ENCODE measurements at regions not wholly inside any gene's neighbourhood (a gene's known extent, or its start where the extent isn't known, plus 50 kb on each side); places are given as distances from the start of the nearest gene placed in this dataset.
A peak's percentile ranks its signal among the peaks of the same experiment; 100 is the strongest.
"Not testable (repeated sequence)": the region's sequence is repeated elsewhere in the genome, so short reads cannot be mapped to it uniquely, and the experiment has no call there.

DNA sequence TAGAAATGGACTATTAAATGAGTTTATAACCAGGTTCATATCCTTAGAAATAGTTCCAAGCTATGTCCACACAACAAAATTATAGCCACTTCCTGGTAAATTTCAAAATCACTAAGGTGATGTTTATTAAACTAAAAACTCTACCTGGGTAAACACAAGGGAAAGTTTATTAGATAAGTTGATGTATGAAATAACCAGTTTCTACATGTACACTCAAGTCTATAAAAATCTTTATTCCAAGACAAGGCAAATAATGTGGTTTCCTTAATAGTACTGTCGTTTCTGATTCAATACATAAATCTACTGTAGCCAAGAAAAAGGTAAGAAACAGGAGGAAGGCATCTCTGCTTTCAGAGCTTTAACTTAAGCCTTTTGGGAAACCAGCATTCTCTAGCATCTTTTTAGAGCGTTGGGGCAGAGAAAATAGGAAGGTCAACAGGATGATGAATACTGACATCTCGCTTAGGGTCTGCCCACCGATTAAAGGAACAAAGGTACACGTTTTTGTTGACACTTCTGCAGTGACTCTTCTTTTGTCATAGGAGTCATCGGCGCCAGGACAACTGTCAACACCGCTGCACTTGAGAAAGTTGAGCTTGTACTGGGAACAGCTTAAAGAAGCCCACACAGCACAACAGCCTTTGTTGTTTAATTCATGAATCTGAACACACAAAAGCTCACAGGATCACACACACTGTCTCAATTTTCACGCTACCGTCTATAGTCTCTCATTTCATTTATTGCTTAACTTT, 513.6 kb downstream of the SLCO4C1 start:
- Histone ChIP-seq H3K4me2 (ENCODE audit: low read depth, low read length) (no peak overlapping the region), H3K27me3 (ENCODE audit: control insufficient read depth in 1 of 2, insufficient read depth in 2 of 2, low read length in 2 of 2) (no peaks in the 10 kb centered on the region), H3K9me3 (ENCODE audit: low read length) (no peaks in the 10 kb centered on the region), H4K20me1 (ENCODE audit: insufficient read depth, low read length) (no peaks in the 10 kb centered on the region), H3K79me2 (ENCODE audit: insufficient read depth, low read length) (no peaks in the 10 kb centered on the region), H3K4me1 (ENCODE audit: insufficient read depth, low read length) (no peaks in the 10 kb centered on the region), H3K9ac (ENCODE audit: insufficient read depth, low read depth, low read length) (no peak overlapping the region), H3K4me3 (replicated peaks in 1 of 3; ENCODE audit: insufficient read depth in 1 of 3, low read depth in 2 of 3, low read length in 3 of 3) (no peak overlapping the region), H3K27ac (ENCODE audit: extremely low read length, insufficient read depth, low read length) (no peak overlapping the region), H2AFZ (ENCODE audit: low read length) (no peak overlapping the region), H3K36me3 (replicated peaks in 1 of 2; ENCODE audit: control insufficient read depth in 1 of 2, insufficient read depth in 2 of 2, low read length in 2 of 2) (no peaks in the 10 kb centered on the region)
- WGBS (ENCODE audit: low lambda C conversion rate): 2% methylated on average over 9 of the region's 10 CpGs
- DNase-seq (ENCODE audit: low spot score) (no peak), ATAC-seq (no peak), FAIRE-seq (no peak)
- no peak for TF ChIP-seq KAT2B (IDR thresholded peaks at IDR 0.05; ENCODE audit: borderline replicate concordance, low read depth, low read length)
- TF ChIP-seq ZNF224 (CRISPR knock-in tag; IDR thresholded peaks at IDR 0.05): no peak
- no peak for TF ChIP-seq SOX13 (IDR thresholded peaks at IDR 0.05)
- 0 out of 4 replicates have a peak, but pooled peaks of 1 of the 2 experiments have one; percentile 23 for TF ChIP-seq SOX13 (CRISPR knock-in tag; conservative IDR thresholded peaks at IDR 0.05 in 1 of 2, IDR thresholded peaks at IDR 0.05 in 1 of 2)
- 0 out of 2 replicates have a peak, but pooled peaks have one; percentile 22 for TF ChIP-seq SOX5 (CRISPR knock-in tag; IDR thresholded peaks at IDR 0.05; ENCODE audit: borderline replicate concordance)
- in situ Hi-C loops (cut with HindIII; ENCODE audit: extremely low pct_ligation_motif_present, low pct_unique_long_range_greater_than_20kb): no loop called here
- intact Hi-C loops (cut with micrococcal nuclease; ENCODE audit: unreplicated experiment): no loop called here
- no TSS peak for BruUV-seq (replicated peaks)
- ChIA-PET POLR2A (no interaction called here), CTCF (ENCODE audit: low intra/inter-chr PET ratio, low total read pairs) (no interaction called here)

GRCh38 chr5:101751105-101751504, 545.0 kb downstream of the SLCO4C1 start:
- WGBS (ENCODE audit: low lambda C conversion rate): 18% methylated on average over 3 of the region's 3 CpGs
- FAIRE-seq (no peak), DNase-seq (ENCODE audit: low spot score) (no peak), ATAC-seq (no peak)
- H4K20me1 ChIP-seq (ENCODE audit: insufficient read depth, low read length): no peaks in the 10 kb centered on the region
- CTCF ChIA-PET (ENCODE audit: low intra/inter-chr PET ratio, low total read pairs): no interaction called here
- H3K9me3 ChIP-seq (ENCODE audit: low read length): no peaks in the 10 kb centered on the region
- H3K27ac ChIP-seq (ENCODE audit: extremely low read length, insufficient read depth, low read length): no peak overlapping the region
- H3K27me3 ChIP-seq (ENCODE audit: control insufficient read depth in 1 of 2, insufficient read depth in 2 of 2, low read length in 2 of 2): no peaks in the 10 kb centered on the region
- in situ Hi-C loops (cut with HindIII; ENCODE audit: extremely low pct_ligation_motif_present, low pct_unique_long_range_greater_than_20kb) (no loop called here), intact Hi-C loops (cut with micrococcal nuclease; ENCODE audit: unreplicated experiment) (no loop called here)
- H3K36me3 ChIP-seq (replicated peaks in 1 of 2; ENCODE audit: control insufficient read depth in 1 of 2, insufficient read depth in 2 of 2, low read length in 2 of 2): no peaks in the 10 kb centered on the region
- no peak overlapping the region for H3K4me3 ChIP-seq (replicated peaks in 1 of 3; ENCODE audit: insufficient read depth in 1 of 3, low read depth in 2 of 3, low read length in 3 of 3)
- no peak overlapping the region for H2AFZ ChIP-seq (ENCODE audit: low read length)
- H3K79me2 ChIP-seq (ENCODE audit: insufficient read depth, low read length): no peaks in the 10 kb centered on the region
- no peak overlapping the region for H3K9ac ChIP-seq (ENCODE audit: insufficient read depth, low read depth, low read length)
- no peaks in the 10 kb centered on the region for H3K4me1 ChIP-seq (ENCODE audit: insufficient read depth, low read length)
- no TSS peak for BruUV-seq (replicated peaks)
- H3K4me2 ChIP-seq (ENCODE audit: low read depth, low read length): no peak overlapping the region
- TF ChIP-seq ARNTL (CRISPR knock-in tag; IDR thresholded peaks at IDR 0.05): no peak
- TF ChIP-seq ZMYM3 (CRISPR knock-in tag; IDR thresholded peaks at IDR 0.05): no peak
- POLR2A ChIA-PET: no interaction called here

DNA sequence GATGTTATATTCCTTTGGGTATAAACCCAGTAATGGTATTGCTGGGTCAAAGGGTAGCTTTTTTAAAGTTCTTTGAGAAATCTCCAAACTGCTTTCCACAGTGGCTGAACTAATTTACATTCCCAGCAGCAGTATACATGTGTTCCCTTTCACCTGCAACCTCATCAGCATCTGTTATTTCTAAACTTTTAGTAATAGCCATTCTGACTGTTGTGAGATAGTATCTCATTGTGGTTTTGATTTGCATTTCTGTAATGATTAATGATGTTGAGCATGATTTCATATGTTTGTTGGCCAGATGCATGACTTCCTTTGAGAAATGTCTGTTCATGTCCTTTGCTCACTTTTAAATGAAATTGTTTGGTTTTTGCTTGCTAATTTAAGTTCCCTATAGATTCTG, 553.1 kb downstream of the SLCO4C1 start:
- H3K4me2 ChIP-seq (ENCODE audit: low read depth, low read length); BruUV-seq (replicated peaks); FAIRE-seq; intact Hi-C loops (cut with micrococcal nuclease; ENCODE audit: unreplicated experiment); H3K27ac ChIP-seq (ENCODE audit: extremely low read length, insufficient read depth, low read length); H3K9me3 ChIP-seq (ENCODE audit: low read length); DNase-seq (ENCODE audit: low spot score); H3K9ac ChIP-seq (ENCODE audit: insufficient read depth, low read depth, low read length); in situ Hi-C loops (cut with HindIII; ENCODE audit: extremely low pct_ligation_motif_present, low pct_unique_long_range_greater_than_20kb); H3K79me2 ChIP-seq (ENCODE audit: insufficient read depth, low read length); ATAC-seq; H2AFZ ChIP-seq (ENCODE audit: low read length); H4K20me1 ChIP-seq (ENCODE audit: insufficient read depth, low read length); H3K36me3 ChIP-seq (replicated peaks in 1 of 2; ENCODE audit: control insufficient read depth in 1 of 2, insufficient read depth in 2 of 2, low read length in 2 of 2); H3K4me1 ChIP-seq (ENCODE audit: insufficient read depth, low read length); CTCF ChIA-PET (ENCODE audit: low intra/inter-chr PET ratio, low total read pairs); POLR2A ChIA-PET; H3K4me3 ChIP-seq (replicated peaks in 1 of 3; ENCODE audit: insufficient read depth in 1 of 3, low read depth in 2 of 3, low read length in 3 of 3); H3K27me3 ChIP-seq (ENCODE audit: control insufficient read depth in 1 of 2, insufficient read depth in 2 of 2, low read length in 2 of 2): not testable (repeated sequence)
